Hepatocyte (in vitro differentiated cells): ENCODE measurements at regions not wholly inside any gene's neighbourhood (a gene's known extent, or its start where the extent isn't known, plus 50 kb on each side); places are given as distances from the start of the nearest gene placed in this dataset.
"Not testable (repeated sequence)": the region's sequence is repeated elsewhere in the genome, so short reads cannot be mapped to it uniquely, and the experiment has no call there.

ENCODE experiments used
- DNase-seq: peaks from one replicate; pipeline ENCODE4 v3.0.0-alpha.2; 2016; ENCODE audit warnings: low spot score
- H2AFZ ChIP-seq: fragments of 200-600 bp; sonication (generic); 2 replicates; pipeline ENCODE4 v1.6.0; 2016; ENCODE audit warnings: antibody characterized with exemption, mild to moderate bottlenecking
- H3K27ac ChIP-seq: fragments of 200-600 bp; sonication (generic); 2 replicates; pipeline ENCODE4 v1.5.1; 2016; ENCODE audit warnings: mild to moderate bottlenecking
- H3K27me3 ChIP-seq: fragments of 200-600 bp; sonication (generic); 2 replicates; pipeline ENCODE4 v1.6.1; 2016
- H3K36me3 ChIP-seq: fragments of 200-600 bp; sonication (generic); replicated peaks from 2 replicates; pipeline ENCODE4 v1.5.1; 2016; ENCODE audit warnings: low read depth; ENCODE audit not compliant: insufficient read depth
- H3K4me1 ChIP-seq: fragments of 200-600 bp; sonication (generic); 2 replicates; pipeline ENCODE4 v1.5.1; 2016; ENCODE audit warnings: mild to moderate bottlenecking, moderate library complexity; ENCODE audit not compliant: insufficient read depth
- H3K4me2 ChIP-seq: fragments of 200-600 bp; sonication (generic); 2 replicates; pipeline ENCODE4 v1.6.0; 2016
- H3K4me3 ChIP-seq: fragments of 200-600 bp; sonication (generic); 2 replicates; pipeline ENCODE4 v1.5.1; 2016; ENCODE audit warnings: mild to moderate bottlenecking
- H3K79me2 ChIP-seq: fragments of 200-600 bp; sonication (generic); 2 replicates; pipeline ENCODE4 v1.6.0; 2017; ENCODE audit warnings: mild to moderate bottlenecking
- H3K9me2 ChIP-seq: fragments of 200-600 bp; sonication (generic); replicated peaks from 2 replicates; pipeline ENCODE4 v1.6.0; 2017; ENCODE audit warnings: mild to moderate bottlenecking; ENCODE audit not compliant: insufficient read depth
- H3K9me3 ChIP-seq: fragments of 200-600 bp; sonication (generic); 2 replicates; pipeline ENCODE4 v1.5.1; 2016; ENCODE audit warnings: low read depth, mild to moderate bottlenecking
- H4K20me1 ChIP-seq: fragments of 200-600 bp; sonication (generic); 2 replicates; pipeline ENCODE4 v1.6.0; 2016; ENCODE audit warnings: mild to moderate bottlenecking; ENCODE audit not compliant: insufficient read depth, poor library complexity, severe bottlenecking
- CTCF ChIP-seq: fragments of 200-600 bp; sonication (generic); IDR thresholded peaks from 2 replicates; pipeline ENCODE4 v1.5.1; 2016; ENCODE audit warnings: antibody characterized with exemption, mild to moderate bottlenecking; ENCODE audit not compliant: poor library complexity
- EZH2 ChIP-seq: fragments of 200-600 bp; sonication (generic); IDR thresholded peaks from 2 replicates; pipeline ENCODE4 v1.6.1; 2016; ENCODE audit warnings: antibody characterized with exemption, mild to moderate bottlenecking, borderline replicate concordance
- EZH2phosphoT487 ChIP-seq: fragments of 200-600 bp; sonication (generic); IDR thresholded peaks from one replicate; pipeline ENCODE4 v1.6.1; 2018; ENCODE audit warnings: antibody characterized with exemption, mild to moderate bottlenecking, low read depth, moderate library complexity; ENCODE audit not compliant: unreplicated experiment, severe bottlenecking
- WGBS: methylation state at CpG from one replicate; pipeline ENCODE4 v1.1.6; 2016; ENCODE audit warnings: low lambda C conversion rate; ENCODE audit errors: missing lambda C conversion rate; 5-methylcytosine and 5-hydroxymethylcytosine counted together

DNA sequence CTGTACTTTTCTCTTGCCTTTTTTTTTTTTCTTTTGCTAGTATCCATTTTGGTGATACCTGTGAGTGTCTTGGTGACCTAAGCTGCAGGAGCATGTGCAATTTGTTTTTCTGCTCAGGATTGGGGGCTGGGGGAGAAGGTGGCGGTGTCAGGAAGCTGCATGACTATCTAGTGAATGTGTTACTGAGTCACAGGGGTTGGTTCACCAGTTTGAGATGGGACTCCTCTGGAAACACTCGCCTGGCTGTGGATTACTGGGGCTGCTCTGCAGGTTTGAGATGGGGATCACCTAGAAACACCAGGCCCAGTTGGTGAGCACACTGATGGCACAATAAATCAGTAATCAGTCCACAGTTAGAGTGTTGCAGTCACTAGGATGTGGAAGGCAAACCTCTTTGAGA lies 447.9 kb downstream of the SPATA31D1 start:
- Histone ChIP-seq H3K4me1 (no peaks in the 10 kb centered on the region), H2AFZ (no peak overlapping the region), H4K20me1 (no peaks in the 10 kb centered on the region), H3K27me3 (no peaks in the 10 kb centered on the region), H3K4me3 (no peak overlapping the region), H3K27ac (no peak overlapping the region), H3K9me3 (no peaks in the 10 kb centered on the region), H3K4me2 (no peak overlapping the region), H3K9me2 (no peaks in the 10 kb centered on the region), H3K36me3 (no peaks in the 10 kb centered on the region), H3K79me2 (no peaks in the 10 kb centered on the region)
- 96% methylated on average over 2 of the region's 2 CpGs for WGBS
- TF ChIP-seq EZH2phosphoT487 (no peak), CTCF (no peak), EZH2 (no peak)
- no peak for DNase-seq

GRCh38 chr9:82437183-82437582 lies 448.6 kb downstream of the SPATA31D1 start:
- H3K9me3 ChIP-seq, H3K27ac ChIP-seq, H3K9me2 ChIP-seq, H3K4me3 ChIP-seq, DNase-seq, H3K36me3 ChIP-seq, H4K20me1 ChIP-seq, H3K79me2 ChIP-seq, H3K27me3 ChIP-seq, H2AFZ ChIP-seq, H3K4me2 ChIP-seq, H3K4me1 ChIP-seq: not testable (repeated sequence)
- 93% methylated on average over 3 of the region's 3 CpGs for WGBS

- no peak overlapping the region for H2AFZ ChIP-seq
- H3K79me2 ChIP-seq: no peaks in the 10 kb centered on the region
- no peak for TF ChIP-seq EZH2phosphoT487
- no peak for TF ChIP-seq CTCF
- TF ChIP-seq EZH2: no peak
- H3K4me3 ChIP-seq: no peak overlapping the region
- H3K27me3 ChIP-seq: no peaks in the 10 kb centered on the region
- no peaks in the 10 kb centered on the region for H3K9me3 ChIP-seq
- no peaks in the 10 kb centered on the region for H3K9me2 ChIP-seq
- H3K4me2 ChIP-seq: no peak overlapping the region
- no peak overlapping the region for H3K27ac ChIP-seq
- no peaks in the 10 kb centered on the region for H3K4me1 ChIP-seq
- H4K20me1 ChIP-seq: no peaks in the 10 kb centered on the region
- H3K36me3 ChIP-seq: no peaks in the 10 kb centered on the region
- DNase-seq: no peak
Observed at GRCh38 chr9:82438581-82438980, 450.0 kb downstream of the SPATA31D1 start.

GRCh38 chr9:82443312-82443711 lies 454.7 kb downstream of the SPATA31D1 start:
- Histone ChIP-seq H3K27me3 (no peaks in the 10 kb centered on the region), H3K4me1 (no peaks in the 10 kb centered on the region), H3K79me2 (no peaks in the 10 kb centered on the region), H3K9me2 (no peaks in the 10 kb centered on the region), H3K9me3 (peaks cover 11% of the 10 kb centered on the region), H3K4me2 (no peak overlapping the region), H4K20me1 (no peaks in the 10 kb centered on the region), H2AFZ (no peak overlapping the region), H3K4me3 (no peak overlapping the region), H3K27ac (no peak overlapping the region), H3K36me3 (no peaks in the 10 kb centered on the region)
- TF ChIP-seq CTCF (no peak), EZH2 (no peak), EZH2phosphoT487 (no peak)
- DNase-seq: peak; percentile 13
